ENCODE measurements at regions not wholly inside any gene's neighbourhood (a gene's known extent, or its start where the extent isn't known, plus 50 kb on each side); places are given as distances from the start of the nearest gene placed in this dataset.

GRCh38 chr5:111931655-111932054, 174.7 kb upstream of the NREP start:
- no peak for ATAC-seq (ENCODE audit: low read depth)
- intact Hi-C loops (cut with micrococcal nuclease) (no loop called here), dilution Hi-C loops (cut with HindIII; ENCODE audit: low sequenced_read_pairs, unreplicated experiment) (no loop called here), in situ Hi-C loops (cut with MboI; ENCODE audit: low sequenced_read_pairs) (no loop called here)
- H3K4me3 ChIP-seq (ENCODE audit: insufficient read depth, low read depth, low read length), result no peak overlapping the region
- CTCF ChIA-PET, result no interaction called here
- H2AFZ ChIP-seq (replicated peaks; ENCODE audit: low read length, poor library complexity), result no peak overlapping the region
- no peak overlapping the region for H3K4me2 ChIP-seq (ENCODE audit: low read depth, low read length)
- no peak overlapping the region for H3K23ac ChIP-seq (ENCODE audit: low read depth, low read length)
- no peak overlapping the region for H3K56ac ChIP-seq (ENCODE audit: extremely low read depth, insufficient read depth, low read length)
- H2BK15ac ChIP-seq (ENCODE audit: low read depth, low read length), result no peak overlapping the region
- no CpG with 5 or more reads among the region's 2 CpGs for WGBS, 2 experiments (ENCODE audit: extremely low coverage in 2 of 2, insufficient read length in 1 of 2)
- H3K4ac ChIP-seq (ENCODE audit: low read depth, low read length), result no peak overlapping the region
- POLR2A ChIA-PET (ENCODE audit: unreplicated experiment), result no interaction called here
- no peak overlapping the region for H2BK20ac ChIP-seq (ENCODE audit: low read depth, low read length)
- H3K79me1 ChIP-seq (ENCODE audit: low read depth in 1 of 2, low read length in 2 of 2), result 0 out of 4 replicates have a peak, but pooled peaks cover 0 to 3% of the 10 kb centered on the region in 2 experiments
- H3K14ac ChIP-seq (replicated peaks; ENCODE audit: low read depth, low read length), result no peak overlapping the region
- no peak overlapping the region for H4K8ac ChIP-seq (ENCODE audit: low read depth in 2 of 2, low read length in 2 of 2)
- no peak overlapping the region for H2AK5ac ChIP-seq (ENCODE audit: low read depth, low read length)
- H3K36me3 ChIP-seq (ENCODE audit: control insufficient read depth, insufficient read depth, low read length), result no peaks in the 10 kb centered on the region
- no peaks in the 10 kb centered on the region for H3K9me3 ChIP-seq (ENCODE audit: control insufficient read depth, insufficient read depth, low read length)
- H2AK9ac ChIP-seq (replicated peaks; ENCODE audit: low read depth, low read length, poor library complexity), result no peak overlapping the region
- H4K91ac ChIP-seq (ENCODE audit: insufficient read depth, low read depth, low read length), result no peak overlapping the region
- TF ChIP-seq RAD21 (IDR thresholded peaks at IDR 0.05; ENCODE audit: low read length) (no peak), CEBPB (IDR thresholded peaks at IDR 0.05; ENCODE audit: low read depth, low read length) (peak; percentile 96), RFX5 (IDR thresholded peaks at IDR 0.05; ENCODE audit: low read depth, low read length) (no peak)
- no peak overlapping the region for H2BK120ac ChIP-seq (ENCODE audit: low read depth, low read length)
- no peak for DNase-seq
- no peaks in the 10 kb centered on the region for H3K27me3 ChIP-seq (ENCODE audit: control insufficient read depth, insufficient read depth, low read length)
- no TSS peak for BruUV-seq (replicated peaks)
- peaks cover 14% of the 10 kb centered on the region for H3K4me1 ChIP-seq (ENCODE audit: control insufficient read depth, insufficient read depth, low read length)
- H4K5ac ChIP-seq (ENCODE audit: low read depth, low read length), result no peak overlapping the region
- no peak overlapping the region for H3K9ac ChIP-seq (ENCODE audit: low read depth, low read length)
- H4K20me1 ChIP-seq (ENCODE audit: insufficient read depth, low read length), result no peaks in the 10 kb centered on the region
- H3K9me1 ChIP-seq (ENCODE audit: insufficient read depth, low read length), result peaks cover 7% of the 10 kb centered on the region
- no peak overlapping the region for H3K27ac ChIP-seq (ENCODE audit: insufficient read depth, low read length)
- no peak overlapping the region; the same call in 1 of the 2 replicates for H3K18ac ChIP-seq (ENCODE audit: low read depth, low read length)
- H2BK5ac ChIP-seq (ENCODE audit: low read depth, low read length, poor library complexity, severe bottlenecking), result peak overlapping the region; percentile 85
